ENCODE measurements at regions not wholly inside any gene's neighbourhood (a gene's known extent, or its start where the extent isn't known, plus 50 kb on each side); places are given as distances from the start of the nearest gene placed in this dataset.

- no peaks in the 10 kb centered on the region for H3K27me3 ChIP-seq (replicated peaks in 1 of 7)
These were observed 492.3 kb upstream of the LCORL start for GRCh38 chr4:18513861-18514260.

DNA sequence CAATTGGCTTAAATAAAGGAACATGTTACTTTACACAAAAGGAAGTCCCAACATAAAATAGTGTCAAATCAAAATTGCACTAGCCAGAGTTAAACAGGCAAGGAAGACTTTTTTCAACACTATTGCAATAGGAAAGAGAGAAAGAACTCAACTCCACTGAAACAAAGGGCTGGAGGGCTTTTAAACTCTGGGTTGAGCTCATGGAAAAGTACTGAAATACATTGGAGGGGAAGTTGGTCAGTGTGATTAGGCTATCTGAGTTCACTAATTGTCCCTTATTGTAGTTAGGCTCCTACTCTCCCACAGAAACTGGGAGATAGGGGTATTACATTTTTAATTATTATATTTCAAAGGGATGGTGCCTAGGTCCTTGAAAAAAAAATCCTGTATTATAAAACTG is 491.2 kb upstream of the LCORL start:
- no peaks in the 10 kb centered on the region for H3K9me3 ChIP-seq
- no peaks in the 10 kb centered on the region for H3K27me3 ChIP-seq (replicated peaks in 1 of 7)
- no peak overlapping the region for H3K4me3 ChIP-seq
- no peak for TF ChIP-seq POLR2AphosphoS5 (IDR thresholded peaks at IDR 0.05)
- TF ChIP-seq POLR2A (IDR thresholded peaks at IDR 0.05): no peak
- TF ChIP-seq CTCF (IDR thresholded peaks at IDR 0.05 in 8 of 11, conservative IDR thresholded peaks at IDR 0.05 in 3 of 11): no peak
- H3K27ac ChIP-seq: no peak overlapping the region
- no peak for DNase-seq
- intact Hi-C loops (cut with DNase I; ENCODE audit: low total_unique reads): no loop called here
- H3K4me1 ChIP-seq: no peaks in the 10 kb centered on the region
- H3K36me3 ChIP-seq: no peaks in the 10 kb centered on the region

More at GRCh38 chr4:18513861-18514260, 492.3 kb upstream of the LCORL start:
- Histone ChIP-seq H3K9me3 (no peaks in the 10 kb centered on the region), H3K4me3 (no peak overlapping the region), H3K36me3 (no peaks in the 10 kb centered on the region), H3K27ac (no peak overlapping the region), H3K4me1 (no peaks in the 10 kb centered on the region)
- intact Hi-C loops (cut with DNase I; ENCODE audit: low total_unique reads): no loop called here
- no peak for TF ChIP-seq POLR2A (IDR thresholded peaks at IDR 0.05)
- no peak for TF ChIP-seq POLR2AphosphoS5 (IDR thresholded peaks at IDR 0.05)
- no peak for TF ChIP-seq CTCF (IDR thresholded peaks at IDR 0.05 in 8 of 11, conservative IDR thresholded peaks at IDR 0.05 in 3 of 11)
- DNase-seq: no peak

DNA sequence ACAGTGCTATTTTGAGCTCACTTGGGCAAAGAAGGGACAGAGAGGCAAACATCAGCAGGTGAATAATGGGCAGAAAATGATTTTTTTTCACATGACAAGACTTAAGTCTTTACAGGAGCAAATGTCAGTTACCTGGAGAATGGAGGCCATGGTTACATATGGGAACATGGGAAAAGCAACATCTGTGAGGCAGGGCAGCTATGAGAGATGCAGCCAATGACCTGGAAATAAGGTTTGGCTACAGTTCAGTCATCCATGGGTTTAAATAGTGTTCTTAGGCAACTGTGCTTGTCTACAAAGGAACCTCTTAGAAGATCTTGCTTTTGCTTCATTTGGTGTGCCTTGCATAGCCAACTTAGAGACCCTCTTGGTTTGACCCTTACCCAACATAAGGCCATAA is 490.2 kb upstream of the LCORL start:
- intact Hi-C loops (cut with DNase I; ENCODE audit: low total_unique reads): no loop called here
- no peaks in the 10 kb centered on the region for H3K36me3 ChIP-seq
- no peak for TF ChIP-seq CTCF (IDR thresholded peaks at IDR 0.05 in 8 of 11, conservative IDR thresholded peaks at IDR 0.05 in 3 of 11)
- no peak for TF ChIP-seq POLR2A (IDR thresholded peaks at IDR 0.05)
- no peak for TF ChIP-seq POLR2AphosphoS5 (IDR thresholded peaks at IDR 0.05)

GRCh38 chr4:18508786-18509185 is 487.2 kb upstream of the LCORL start:
- no peaks in the 10 kb centered on the region for H3K9me3 ChIP-seq
- 43 to 64% (median 61%) methylated on average over 2 of the region's 2 CpGs for WGBS, 5 donors
- no peak overlapping the region for H3K4me3 ChIP-seq
- H3K36me3 ChIP-seq: no peaks in the 10 kb centered on the region
- no peaks in the 10 kb centered on the region for H3K4me1 ChIP-seq
- no peak overlapping the region for H3K27ac ChIP-seq
- TF ChIP-seq POLR2A (IDR thresholded peaks at IDR 0.05): no peak
- TF ChIP-seq POLR2AphosphoS5 (IDR thresholded peaks at IDR 0.05): no peak
- TF ChIP-seq CTCF (IDR thresholded peaks at IDR 0.05 in 8 of 11, conservative IDR thresholded peaks at IDR 0.05 in 3 of 11): no peak
- H3K27me3 ChIP-seq (replicated peaks in 1 of 7): no peaks in the 10 kb centered on the region
- DNase-seq: no peak
- intact Hi-C loops (cut with DNase I; ENCODE audit: low total_unique reads): no loop called here

More for the DNA sequence above, 490.2 kb upstream of the LCORL start:
- Histone ChIP-seq H3K4me3 (no peak overlapping the region), H3K4me1 (no peaks in the 10 kb centered on the region), H3K27ac (no peak overlapping the region), H3K27me3 (replicated peaks in 1 of 7) (no peaks in the 10 kb centered on the region), H3K9me3 (no peaks in the 10 kb centered on the region)
- no peak for DNase-seq
